MM.1S (cell line): ENCODE measurements at regions not wholly inside any gene's neighbourhood (a gene's known extent, or its start where the extent isn't known, plus 50 kb on each side); places are given as distances from the start of the nearest gene placed in this dataset.

Experiments
- DNase-seq: peaks from one replicate; pipeline ENCODE4 v3.0.0-alpha.2; 2015
- H2AFZ ChIP-seq: fragments of 300-600 bp; sonication (generic); 2 replicates; pipeline ENCODE4 v1.6.0; 2016; ENCODE audit warnings: antibody characterized with exemption, low read length
- H3F3A ChIP-seq: fragments of 300-600 bp; sonication (generic); 2 replicates; pipeline ENCODE4 v1.6.1; 2016; ENCODE audit warnings: mild to moderate bottlenecking, antibody characterized with exemption, low read length, moderate library complexity, mixed read lengths; ENCODE audit not compliant: insufficient read depth
- H3K27ac ChIP-seq: fragments of 300-600 bp; sonication (generic); 2 replicates; pipeline ENCODE4 v1.5.1; 2016; ENCODE audit warnings: mild to moderate bottlenecking, low read length
- H3K27me3 ChIP-seq: fragments of 300-600 bp; sonication (generic); replicated peaks from 2 replicates; pipeline ENCODE4 v1.6.0; 2016; ENCODE audit warnings: low read length; ENCODE audit not compliant: insufficient read depth
- H3K36me3 ChIP-seq: fragments of 300-600 bp; sonication (generic); replicated peaks from 2 replicates; pipeline ENCODE4 v1.6.1; 2016; ENCODE audit warnings: mild to moderate bottlenecking, low read length, mixed read lengths; ENCODE audit not compliant: insufficient read depth
- H3K4me1 ChIP-seq: fragments of 300-600 bp; sonication (generic); 2 replicates; pipeline ENCODE4 v1.6.1; 2016; ENCODE audit warnings: low read length, mixed read lengths
- H3K4me2 ChIP-seq: fragments of 300-600 bp; sonication (generic); 2 replicates; pipeline ENCODE4 v1.6.0; 2016; ENCODE audit warnings: low read depth, low read length
- H3K4me3 ChIP-seq: fragments of 300-600 bp; sonication (generic); 2 replicates; pipeline ENCODE4 v1.5.1; 2016; ENCODE audit warnings: low read length, mixed read lengths
- H3K79me2 ChIP-seq: fragments of 300-600 bp; sonication (generic); 2 replicates; pipeline ENCODE4 v1.6.1; 2016; ENCODE audit warnings: mixed run types, low read length, mixed read lengths
- H3K9ac ChIP-seq: fragments of 300-600 bp; sonication (generic); 2 replicates; pipeline ENCODE4 v1.6.1; 2016; ENCODE audit warnings: low read length, mixed read lengths
- H3K9me2 ChIP-seq: fragments of 300-600 bp; sonication (generic); replicated peaks from 2 replicates; pipeline ENCODE4 v1.6.1; 2016; ENCODE audit warnings: mild to moderate bottlenecking, low read length, mixed read lengths; ENCODE audit not compliant: insufficient read depth
- H3K9me3 ChIP-seq: fragments of 300-600 bp; sonication (generic); replicated peaks from 2 replicates; pipeline ENCODE4 v1.6.1; 2016; ENCODE audit warnings: mild to moderate bottlenecking, low read length, mixed read lengths; ENCODE audit not compliant: insufficient read depth
- H4K20me1 ChIP-seq: fragments of 300-600 bp; sonication (generic); 2 replicates; pipeline ENCODE4 v1.6.1; 2016; ENCODE audit warnings: mild to moderate bottlenecking, low read length, moderate library complexity, mixed read lengths; ENCODE audit not compliant: insufficient read depth
- EZH2 ChIP-seq: fragments of 300-600 bp; sonication (generic); optimal IDR thresholded peaks from 2 replicates; pipeline ENCODE3; 2017; ENCODE audit warnings: low read depth, mild to moderate bottlenecking, antibody characterized with exemption, low read length, mixed read lengths
- EZH2phosphoT487 ChIP-seq: fragments of 300-600 bp; sonication (generic); IDR thresholded peaks from 2 replicates; pipeline ENCODE4 v1.6.1; 2018; ENCODE audit warnings: antibody characterized with exemption, low read length
- TF ChIP-seq, protein P1 (sequence below): fragments of 300-600 bp; sonication (generic); IDR thresholded peaks from 2 replicates; pipeline ENCODE4 v1.5.1; 2016; ENCODE audit warnings: antibody characterized with exemption, low read length, mixed read lengths

DNA sequence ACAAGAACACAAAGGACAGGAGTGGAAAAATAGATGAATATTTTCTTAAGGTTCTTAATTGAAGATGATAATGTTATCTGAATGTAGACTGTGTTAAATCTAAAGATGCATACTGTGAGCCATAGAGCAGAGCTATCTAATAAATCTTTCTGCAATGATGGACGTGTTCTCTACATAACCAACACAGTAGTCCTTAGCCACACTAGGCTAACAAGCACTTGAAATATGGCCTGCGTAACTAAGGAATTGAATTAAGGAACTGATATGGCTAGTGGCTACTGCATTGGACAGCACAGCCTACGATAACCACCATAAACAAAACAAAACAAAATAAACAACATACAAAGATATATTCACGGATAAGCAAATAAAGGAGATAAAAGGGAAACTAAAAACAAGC lies 181.3 kb downstream of the LYPLAL1 start:
- Histone ChIP-seq H3K79me2 (no peaks in the 10 kb centered on the region), H3K4me1 (no peaks in the 10 kb centered on the region), H3K4me2 (no peak overlapping the region), H3K9me2 (no peaks in the 10 kb centered on the region), H4K20me1 (no peaks in the 10 kb centered on the region), H3K27ac (no peak overlapping the region), H3K36me3 (no peaks in the 10 kb centered on the region), H3K9me3 (no peaks in the 10 kb centered on the region), H3K4me3 (no peak overlapping the region), H2AFZ (no peak overlapping the region), H3K27me3 (no peaks in the 10 kb centered on the region), H3K9ac (no peak overlapping the region), H3F3A (no peaks in the 10 kb centered on the region)
- TF ChIP-seq, protein P1, sequence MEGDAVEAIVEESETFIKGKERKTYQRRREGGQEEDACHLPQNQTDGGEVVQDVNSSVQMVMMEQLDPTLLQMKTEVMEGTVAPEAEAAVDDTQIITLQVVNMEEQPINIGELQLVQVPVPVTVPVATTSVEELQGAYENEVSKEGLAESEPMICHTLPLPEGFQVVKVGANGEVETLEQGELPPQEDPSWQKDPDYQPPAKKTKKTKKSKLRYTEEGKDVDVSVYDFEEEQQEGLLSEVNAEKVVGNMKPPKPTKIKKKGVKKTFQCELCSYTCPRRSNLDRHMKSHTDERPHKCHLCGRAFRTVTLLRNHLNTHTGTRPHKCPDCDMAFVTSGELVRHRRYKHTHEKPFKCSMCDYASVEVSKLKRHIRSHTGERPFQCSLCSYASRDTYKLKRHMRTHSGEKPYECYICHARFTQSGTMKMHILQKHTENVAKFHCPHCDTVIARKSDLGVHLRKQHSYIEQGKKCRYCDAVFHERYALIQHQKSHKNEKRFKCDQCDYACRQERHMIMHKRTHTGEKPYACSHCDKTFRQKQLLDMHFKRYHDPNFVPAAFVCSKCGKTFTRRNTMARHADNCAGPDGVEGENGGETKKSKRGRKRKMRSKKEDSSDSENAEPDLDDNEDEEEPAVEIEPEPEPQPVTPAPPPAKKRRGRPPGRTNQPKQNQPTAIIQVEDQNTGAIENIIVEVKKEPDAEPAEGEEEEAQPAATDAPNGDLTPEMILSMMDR, result no peak
- TF ChIP-seq EZH2, result no peak
- TF ChIP-seq EZH2phosphoT487, result no peak
- DNase-seq, result no peak

DNA sequence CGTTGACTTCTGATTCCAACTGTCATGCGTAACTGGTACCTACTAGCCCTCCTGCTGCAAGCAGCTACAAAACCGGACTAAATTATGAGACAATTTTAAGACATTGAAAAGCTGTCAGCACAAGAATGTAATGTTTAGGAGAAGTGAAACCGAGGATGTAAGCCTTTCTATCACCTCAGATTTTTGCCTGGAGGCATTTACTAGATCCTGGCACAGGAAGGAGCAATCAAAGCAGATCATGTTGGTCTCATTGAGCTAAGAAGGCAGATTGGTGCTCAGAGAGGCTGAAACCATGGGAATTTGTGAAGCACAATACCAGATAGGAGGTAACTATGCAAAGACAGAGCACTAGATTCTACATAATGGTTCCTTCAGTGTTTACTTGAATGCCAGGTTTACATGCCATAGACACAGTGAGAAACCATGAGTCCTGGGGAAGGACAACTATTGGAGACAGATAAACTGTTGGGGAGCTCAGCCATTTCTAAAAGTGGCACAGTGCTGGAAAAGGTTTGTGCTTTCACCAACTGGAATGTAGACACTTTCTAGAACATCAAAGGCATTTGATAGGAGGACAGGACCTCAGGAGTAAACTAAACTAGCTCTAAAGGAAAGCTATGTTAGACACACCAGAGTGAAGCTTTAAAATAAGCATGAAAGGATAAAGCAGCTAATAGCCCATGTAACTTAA lies 179.4 kb downstream of the LYPLAL1 start:
- Histone ChIP-seq H2AFZ (no peak overlapping the region), H3K4me1 (no peaks in the 10 kb centered on the region), H3K27ac (no peak overlapping the region), H4K20me1 (no peaks in the 10 kb centered on the region), H3K27me3 (no peaks in the 10 kb centered on the region), H3K9me2 (no peaks in the 10 kb centered on the region), H3K9ac (no peak overlapping the region), H3F3A (no peaks in the 10 kb centered on the region), H3K36me3 (no peaks in the 10 kb centered on the region), H3K4me2 (no peak overlapping the region), H3K79me2 (no peaks in the 10 kb centered on the region), H3K4me3 (no peak overlapping the region), H3K9me3 (no peaks in the 10 kb centered on the region)
- no peak for DNase-seq
- TF ChIP-seq, protein P1, result no peak
- no peak for TF ChIP-seq EZH2
- TF ChIP-seq EZH2phosphoT487, result no peak

DNA sequence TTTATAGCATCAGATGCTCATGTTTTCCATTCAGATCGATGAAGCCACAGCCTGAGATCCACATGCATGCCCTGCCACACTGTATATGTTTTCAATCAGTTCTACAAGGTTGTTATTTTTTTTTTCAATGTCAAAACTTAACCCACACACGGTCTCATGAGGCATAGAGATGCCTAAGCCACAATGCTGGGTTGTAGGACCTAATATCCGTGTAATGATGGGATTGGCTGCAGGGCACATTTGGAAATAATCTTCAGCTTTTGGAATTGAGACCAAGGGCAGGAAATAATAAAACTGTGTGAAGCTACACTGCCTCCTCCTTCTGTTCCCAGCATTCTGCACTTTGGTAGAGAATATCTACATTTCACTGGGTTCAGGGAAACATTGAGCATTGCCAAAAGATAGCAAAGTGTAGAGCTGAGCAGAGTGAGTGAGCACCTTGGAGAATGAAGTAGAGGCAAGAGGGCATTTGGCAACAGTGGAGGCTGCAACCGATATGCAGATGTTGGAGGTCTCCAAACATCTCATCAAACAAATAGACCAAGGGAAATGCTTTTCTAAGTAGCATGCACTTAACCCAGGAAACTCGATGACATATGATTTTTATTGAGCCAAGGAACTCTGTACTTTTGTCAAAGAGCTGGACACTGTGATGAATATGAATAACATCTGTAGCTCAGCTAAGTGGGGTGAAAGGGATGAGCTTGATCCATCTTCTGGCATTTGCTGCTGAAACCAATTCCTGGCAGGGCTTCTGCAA lies 176.7 kb downstream of the LYPLAL1 start:
- no peak overlapping the region for H2AFZ ChIP-seq

More for the DNA sequence above, 176.7 kb downstream of the LYPLAL1 start:
- Histone ChIP-seq H3F3A (no peaks in the 10 kb centered on the region), H3K4me1 (no peaks in the 10 kb centered on the region), H3K9me2 (no peaks in the 10 kb centered on the region), H3K9me3 (no peaks in the 10 kb centered on the region), H3K4me2 (no peak overlapping the region), H3K36me3 (no peaks in the 10 kb centered on the region), H3K27me3 (no peaks in the 10 kb centered on the region), H3K27ac (no peak overlapping the region), H3K9ac (no peak overlapping the region), H4K20me1 (no peaks in the 10 kb centered on the region), H3K79me2 (no peaks in the 10 kb centered on the region), H3K4me3 (no peak overlapping the region)
- DNase-seq, result no peak
- TF ChIP-seq EZH2phosphoT487 (no peak), EZH2 (no peak)
- TF ChIP-seq, protein P1, result no peak
